ENCODE measurements at regions not wholly inside any gene's neighbourhood (a gene's known extent, or its start where the extent isn't known, plus 50 kb on each side); places are given as distances from the start of the nearest gene placed in this dataset.

DNA sequence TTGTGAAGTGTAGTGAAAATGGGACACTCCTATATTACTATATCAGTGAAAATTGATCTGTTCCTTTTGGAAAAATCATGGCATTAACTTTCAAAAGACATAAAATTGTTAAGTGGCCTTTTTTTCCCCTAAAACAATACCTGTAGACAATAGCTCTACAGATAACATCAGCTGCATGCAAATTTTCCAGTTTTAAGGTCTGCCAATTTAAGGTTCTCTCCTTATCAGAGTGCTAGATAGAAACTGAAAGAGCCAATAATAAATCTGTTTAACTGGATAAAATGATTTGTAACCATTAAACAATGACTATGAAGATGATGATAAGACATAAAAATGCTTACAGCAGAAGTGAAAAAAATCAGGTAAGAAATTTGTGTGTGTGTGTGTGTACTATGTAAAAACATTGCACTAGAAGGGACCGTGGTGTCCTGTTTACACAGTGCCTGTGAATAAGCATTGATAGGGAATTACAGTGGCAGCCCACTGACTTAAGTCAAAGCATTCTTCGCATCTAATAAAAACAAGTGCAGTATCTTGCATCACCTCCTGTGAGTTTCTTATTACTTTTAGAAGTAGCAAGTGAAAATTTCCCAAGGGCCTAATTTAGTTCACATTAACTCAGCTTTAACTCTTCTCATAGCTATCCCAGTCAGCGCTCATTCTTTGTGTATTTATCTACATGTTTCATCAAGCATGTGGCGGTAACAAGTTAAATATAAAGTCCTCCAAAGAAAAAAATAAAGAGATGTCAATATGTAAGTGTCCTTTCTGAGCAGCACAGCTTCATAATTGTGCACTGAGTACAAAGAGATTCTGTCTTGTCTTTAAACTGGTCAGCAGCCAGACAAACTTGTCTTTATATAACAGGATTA, 261.9 kb downstream of the ARL4A start:
- no peak for DNase-seq

DNA sequence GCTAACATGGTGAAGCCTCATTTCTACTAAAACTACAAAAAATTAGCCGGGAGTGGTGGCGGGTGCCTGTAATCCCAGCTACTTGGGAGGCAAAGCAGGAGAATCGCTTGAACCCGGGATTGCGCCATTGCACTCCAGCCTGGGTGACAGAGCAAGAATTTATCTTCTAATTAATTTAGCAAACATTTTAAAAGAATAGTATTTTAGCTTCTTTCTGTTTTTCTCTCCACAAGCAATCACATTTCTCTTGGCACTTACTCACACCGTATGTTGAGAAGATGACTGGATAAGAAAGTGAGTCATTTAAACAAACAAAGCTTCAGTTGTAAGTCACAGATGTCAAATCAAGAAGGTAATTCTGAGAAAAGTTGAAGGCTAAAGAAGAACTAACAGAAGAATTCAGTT, 264.0 kb downstream of the ARL4A start:
- no peak for DNase-seq

DNA sequence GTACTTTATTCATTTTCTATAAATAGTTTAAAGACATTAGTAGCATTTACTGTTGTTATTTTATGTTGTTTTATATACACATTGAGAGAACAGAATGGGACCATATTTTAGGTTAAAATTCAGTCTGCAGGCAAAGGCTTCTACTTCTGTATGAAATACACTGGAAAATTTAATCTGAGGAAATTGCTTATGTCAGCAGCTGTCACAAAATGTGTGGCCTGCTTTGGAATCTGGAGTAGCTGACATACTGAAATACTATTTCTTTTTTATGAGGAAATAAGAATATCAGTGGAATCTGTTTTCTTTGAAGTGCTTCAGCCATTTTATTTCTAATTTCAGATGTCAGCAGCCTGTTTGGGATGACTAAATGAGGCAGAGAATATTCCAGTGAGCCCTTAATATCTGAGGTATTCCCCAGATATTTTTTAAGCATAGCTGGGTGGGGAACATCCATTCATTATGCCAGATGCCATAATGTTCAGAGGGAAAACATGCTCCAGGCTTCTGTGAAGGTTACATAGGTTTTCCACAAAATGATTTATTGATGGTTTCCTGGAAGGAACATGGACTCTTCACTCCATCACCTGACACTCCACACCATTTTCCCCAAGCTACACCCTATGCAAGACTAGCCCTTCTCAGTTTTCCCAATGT, 267.1 kb downstream of the ARL4A start:
- DNase-seq, result no peak

DNA sequence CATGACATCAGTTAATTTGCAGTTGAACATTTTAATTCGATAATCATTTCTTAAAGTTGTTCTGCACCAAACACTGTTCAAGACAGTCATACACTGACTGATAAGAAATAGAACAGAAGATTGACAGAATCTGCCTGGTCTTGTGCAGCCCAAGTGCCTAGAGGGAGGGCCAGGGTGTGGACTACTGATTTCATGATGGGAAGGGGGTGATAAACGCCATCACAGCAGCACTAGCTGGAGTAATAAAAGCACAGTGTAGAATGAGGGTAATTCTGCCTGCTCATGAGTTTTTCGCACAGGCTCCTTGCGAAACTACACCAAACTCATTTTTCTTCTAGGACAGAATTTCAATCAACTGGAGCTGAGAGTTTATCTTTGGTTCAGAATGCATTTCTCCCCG, 270.1 kb downstream of the ARL4A start:
- DNase-seq, result no peak

DNA sequence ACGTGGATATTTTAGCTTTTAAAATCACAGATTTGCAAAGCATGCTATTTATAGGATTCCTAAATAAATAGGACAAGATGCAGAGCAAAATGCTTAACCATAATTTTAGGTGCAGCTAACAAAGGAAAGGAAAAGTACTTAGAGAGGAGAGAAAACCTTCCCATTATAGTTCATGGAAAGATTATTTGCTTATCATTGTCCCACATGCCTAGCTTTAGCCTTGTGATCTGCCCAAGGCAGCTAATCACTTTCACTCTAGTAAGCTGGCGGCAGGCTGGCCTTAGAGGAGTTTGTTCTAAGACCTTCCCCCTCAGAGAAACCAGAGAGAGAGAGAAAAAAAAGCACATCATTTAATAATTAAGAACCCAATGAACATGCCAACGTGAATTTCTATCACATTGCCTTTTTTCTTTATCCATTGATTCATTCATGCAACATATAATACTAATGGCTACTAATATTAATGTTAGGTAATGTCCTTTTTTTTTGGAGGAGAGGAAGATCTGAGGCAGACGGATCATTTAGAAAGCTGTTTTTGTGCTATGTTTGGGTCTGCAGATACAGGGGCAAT, 274.6 kb downstream of the ARL4A start:
- no peak for DNase-seq

DNA sequence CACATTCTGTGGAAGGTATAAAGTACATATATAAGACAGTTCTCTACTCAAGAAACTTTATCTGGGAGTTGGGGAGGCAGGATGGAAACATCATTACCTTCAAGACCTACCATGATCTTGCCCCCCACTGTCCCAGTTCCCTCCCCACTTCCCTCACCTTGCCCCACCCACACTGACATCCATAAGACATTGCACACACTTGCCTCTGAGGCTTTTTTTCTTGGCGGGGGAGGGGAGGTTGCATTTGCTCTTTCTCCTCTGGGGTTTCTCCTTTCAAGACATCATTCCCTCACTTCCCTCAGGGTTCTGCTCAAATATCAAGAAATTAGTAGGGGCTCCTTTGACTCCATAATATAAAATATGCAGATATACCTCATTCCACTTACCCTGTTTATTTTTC, 276.0 kb downstream of the ARL4A start:
- DNase-seq, result no peak

DNA sequence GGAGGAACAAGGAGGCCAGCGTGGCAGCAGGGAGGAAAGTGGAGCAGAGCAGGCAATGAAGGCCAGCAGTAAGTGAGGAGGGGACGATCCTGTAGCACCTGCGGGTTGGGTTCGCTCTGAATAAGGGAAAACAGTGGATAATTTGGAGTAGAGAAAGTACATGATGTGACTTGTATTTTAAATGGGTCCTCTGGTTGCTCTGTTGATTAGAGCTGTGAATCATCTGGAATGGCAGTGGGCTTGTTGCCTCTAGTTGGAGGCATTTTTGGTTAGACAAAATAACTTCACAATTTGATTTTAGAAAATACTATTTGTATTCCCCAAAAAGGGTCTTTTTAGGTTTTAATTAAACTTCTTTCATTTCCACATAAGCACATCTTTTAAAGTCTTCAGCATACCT, 277.4 kb downstream of the ARL4A start:
- no peak for DNase-seq

DNA sequence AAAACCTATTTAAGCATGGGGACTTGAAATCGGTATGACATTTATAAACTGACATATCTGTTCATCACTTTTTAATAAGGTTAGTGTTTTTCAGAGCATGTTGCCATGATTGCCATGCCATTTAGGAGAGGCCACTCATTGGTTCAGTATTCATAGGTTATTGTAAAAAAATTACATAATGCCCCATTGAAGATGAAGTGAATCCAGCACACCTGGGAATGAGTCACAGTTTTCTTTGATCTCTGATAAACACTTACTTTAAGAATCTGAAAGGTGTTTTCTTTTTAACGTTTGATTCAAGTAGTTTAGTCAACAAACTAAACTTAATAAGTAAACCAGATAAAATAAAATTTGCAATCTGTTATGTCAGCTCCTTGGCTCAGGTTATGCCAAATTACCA, 278.3 kb downstream of the ARL4A start:
- DNase-seq, result no peak

DNA sequence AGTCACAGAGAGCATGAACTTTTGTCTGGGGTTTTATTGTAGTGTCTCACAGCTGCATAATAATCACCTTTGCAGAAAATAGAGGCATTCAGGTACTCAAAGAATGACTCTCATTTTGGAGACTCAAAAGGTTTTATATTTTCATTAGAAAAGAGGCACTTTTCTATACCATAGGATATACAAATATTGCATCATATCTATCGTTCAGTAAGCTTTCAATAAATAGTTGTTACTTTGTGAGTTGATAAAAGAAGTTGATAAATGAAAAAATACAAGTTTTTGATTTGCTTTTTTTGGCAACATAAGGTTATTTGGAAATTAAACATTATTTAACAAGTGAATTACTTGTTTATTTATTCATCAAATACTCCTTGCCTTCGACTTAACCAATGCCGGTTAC, 279.9 kb downstream of the ARL4A start:
- DNase-seq, result no peak

DNA sequence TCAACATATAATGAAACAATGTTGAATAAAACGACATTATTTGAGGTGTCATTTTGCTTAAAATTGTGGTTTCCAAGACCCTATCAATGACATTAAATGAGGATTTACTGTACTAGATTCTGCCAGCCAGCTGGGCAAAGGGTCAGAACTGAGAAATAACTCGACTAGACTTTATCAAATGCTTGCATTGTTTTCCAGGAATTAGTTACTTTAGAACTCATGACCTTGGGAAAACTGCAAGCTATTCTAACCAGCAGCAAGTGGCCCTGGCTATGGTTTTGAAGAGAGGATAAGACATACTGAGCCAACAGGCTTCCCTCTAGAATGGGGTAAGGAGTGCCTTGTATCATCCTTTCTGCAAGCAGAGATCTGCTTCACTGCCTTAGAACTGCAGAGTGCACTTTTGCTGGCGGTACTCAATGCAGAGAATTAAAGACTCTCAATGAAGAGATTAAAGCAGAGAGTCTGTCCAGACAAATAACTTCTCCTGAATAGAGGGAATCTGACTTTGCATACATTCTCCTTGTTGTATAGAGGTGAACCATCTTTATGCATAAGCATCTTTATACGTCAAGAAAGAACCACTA, 281.5 kb downstream of the ARL4A start:
- DNase-seq, result no peak

DNA sequence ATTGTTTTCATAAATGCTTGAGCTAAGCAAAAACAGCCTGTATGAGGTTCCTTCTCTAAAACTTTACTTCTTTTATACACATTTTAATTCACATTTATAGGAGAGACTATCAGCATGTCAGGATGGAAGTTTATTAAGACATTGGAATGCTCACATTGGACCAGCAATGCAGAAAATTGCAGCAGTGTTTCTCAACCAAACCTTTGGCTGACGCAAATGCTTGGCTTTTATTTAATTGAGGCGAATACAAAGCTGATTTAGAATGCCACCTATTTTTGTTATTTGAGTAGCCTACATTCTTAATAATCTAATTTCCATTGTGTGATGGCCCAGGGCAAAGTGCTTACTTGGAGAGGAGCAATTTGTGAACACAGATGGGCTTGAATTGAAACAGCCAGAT, 283.2 kb downstream of the ARL4A start:
- DNase-seq, result no peak

DNA sequence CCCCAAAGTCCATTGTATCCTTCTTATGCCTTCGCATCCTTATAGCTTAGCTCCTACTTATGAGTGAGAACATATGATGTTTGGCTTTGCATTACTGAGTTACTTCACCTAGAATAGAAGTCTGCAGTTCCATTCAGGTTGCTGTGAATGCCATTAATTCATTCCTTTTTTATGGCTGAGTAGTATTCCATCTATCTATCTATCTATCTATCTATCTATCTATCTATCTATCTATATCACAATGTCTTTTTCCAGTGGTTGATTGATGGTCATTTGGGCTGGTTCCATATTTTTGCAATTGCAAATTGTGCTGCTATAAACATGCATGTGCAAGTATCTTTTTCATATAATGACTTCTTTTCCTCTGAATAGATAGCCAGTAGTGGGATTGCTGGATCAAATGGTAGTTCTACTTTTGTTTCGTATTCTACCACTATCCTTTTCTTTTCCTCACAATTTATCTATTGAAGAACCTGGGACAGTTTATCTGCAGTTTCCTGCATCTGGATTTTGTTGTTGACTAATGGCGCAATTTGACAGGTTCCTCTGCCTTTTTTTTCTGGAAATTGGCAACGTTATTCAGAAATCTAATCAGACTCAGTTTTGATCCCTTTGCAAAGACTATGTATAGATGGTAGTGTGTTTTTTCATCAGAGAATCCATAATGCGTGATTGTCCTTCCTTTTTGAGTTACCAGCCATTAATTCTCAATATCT, 287.2 kb downstream of the ARL4A start:
- DNase-seq, result no peak

DNA sequence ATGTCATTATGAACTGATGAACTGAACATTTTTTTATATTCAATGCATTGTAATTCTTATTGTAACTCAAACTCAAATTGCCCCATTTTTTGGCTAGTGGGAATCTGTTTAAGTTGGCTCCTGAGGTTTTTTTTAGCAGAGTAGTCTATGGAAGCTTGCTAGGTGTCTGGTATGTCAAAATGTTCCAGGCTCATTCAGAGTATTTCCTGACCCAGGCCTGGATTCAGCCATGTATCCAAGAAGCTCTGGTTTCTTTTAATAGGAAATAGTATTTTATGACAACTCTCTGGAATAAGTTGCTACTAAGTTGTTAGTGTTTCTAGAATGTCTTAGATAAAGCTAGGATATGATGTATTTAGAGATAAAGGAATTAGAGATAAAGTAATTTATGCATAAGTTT, 288.0 kb downstream of the ARL4A start:
- no peak for DNase-seq

DNA sequence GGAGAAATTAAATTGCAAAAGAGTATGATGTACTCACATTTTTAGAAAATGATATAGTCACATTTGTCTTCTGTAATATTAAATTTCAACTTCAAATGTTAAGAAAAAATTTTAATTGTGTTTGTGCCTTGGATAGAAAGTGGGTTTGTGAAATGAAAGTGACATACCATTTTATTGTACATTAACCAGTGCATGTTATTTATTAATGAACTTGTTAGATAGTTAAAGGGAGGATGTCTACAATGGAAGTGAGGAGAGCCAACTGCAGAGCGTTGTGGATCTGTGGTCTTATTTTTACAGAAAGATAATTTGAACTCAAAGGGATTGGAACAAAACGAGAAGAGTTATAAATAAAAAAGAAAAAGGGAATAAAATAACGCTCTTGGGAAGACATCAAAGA, 291.7 kb downstream of the ARL4A start:
- no peak for DNase-seq

DNA sequence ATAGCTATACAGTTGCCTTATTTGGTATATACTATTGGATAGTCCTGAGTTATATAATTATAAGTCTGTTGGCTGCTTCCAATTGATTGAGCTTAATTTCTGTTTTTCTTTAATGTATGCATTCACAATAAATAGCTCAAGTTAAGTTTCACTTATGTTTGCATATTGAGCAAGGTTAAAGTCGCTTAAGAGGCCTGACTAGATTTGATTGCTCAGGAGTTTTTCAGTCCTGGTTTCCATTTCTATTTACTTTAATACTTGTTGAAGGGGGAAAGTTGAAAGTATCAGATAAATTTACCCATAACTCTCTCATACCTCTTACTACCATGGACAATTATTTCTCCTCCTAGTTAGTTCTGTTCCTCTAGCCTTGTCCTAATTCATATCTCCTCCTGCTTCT, 294.7 kb downstream of the ARL4A start:
- DNase-seq, result no peak

DNA sequence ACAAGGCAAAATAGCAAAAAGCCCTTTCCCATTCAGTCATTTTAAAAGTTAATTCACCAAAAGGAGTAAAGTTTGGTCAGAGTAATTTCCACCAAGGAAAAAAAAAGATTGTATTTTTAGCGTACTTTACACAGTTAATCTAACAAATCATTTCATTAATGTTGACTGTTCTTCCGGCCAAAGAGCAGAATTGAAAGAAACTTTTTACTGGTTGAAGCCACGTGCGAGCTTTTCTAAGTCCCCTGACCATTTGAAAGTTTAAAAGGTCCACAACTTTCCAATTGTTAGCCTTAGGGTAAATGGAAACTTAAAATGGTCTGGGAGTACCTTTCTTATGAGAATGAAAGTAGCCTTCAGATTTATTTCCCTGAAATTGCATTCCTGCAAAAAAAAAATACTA, 296.7 kb downstream of the ARL4A start:
- no peak for DNase-seq

DNA sequence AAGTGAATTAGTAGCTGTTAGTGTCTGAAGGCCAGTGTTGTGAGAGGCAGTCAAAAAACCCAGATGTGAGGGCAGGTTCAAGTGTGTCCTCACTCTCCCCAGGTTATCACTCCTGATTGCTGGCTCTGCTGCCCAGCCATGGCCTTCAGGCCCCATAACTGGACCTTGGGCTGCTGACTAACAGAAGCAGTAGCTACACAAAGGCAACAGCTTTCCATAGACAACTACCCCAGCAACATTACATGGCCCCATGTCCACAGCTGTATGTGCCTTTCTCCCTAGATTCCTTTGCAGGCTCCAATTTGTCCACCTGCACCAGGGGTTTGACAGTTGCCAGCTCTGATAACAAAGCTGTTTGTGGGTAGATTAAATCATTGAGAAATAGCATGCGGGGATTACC, 297.8 kb downstream of the ARL4A start:
- no peak for DNase-seq

DNA sequence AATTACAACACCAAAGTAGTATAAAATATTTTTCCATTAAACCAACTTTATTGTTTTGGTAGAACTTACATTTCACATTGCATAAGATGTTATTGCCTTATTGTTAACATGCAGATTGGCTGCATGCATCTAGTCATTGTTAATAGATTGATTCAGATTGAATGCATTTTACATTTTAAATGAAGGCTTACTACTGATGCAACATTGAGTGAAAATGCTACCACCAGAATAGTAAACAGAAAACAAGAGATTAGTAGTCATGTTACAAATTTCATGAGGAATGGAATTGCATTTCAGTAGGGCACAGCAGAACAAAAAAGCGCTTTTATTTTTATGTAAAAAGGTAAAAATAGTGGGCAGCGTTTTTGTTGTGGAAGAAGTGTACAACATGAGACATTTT, 298.3 kb downstream of the ARL4A start:
- no peak for DNase-seq

DNA sequence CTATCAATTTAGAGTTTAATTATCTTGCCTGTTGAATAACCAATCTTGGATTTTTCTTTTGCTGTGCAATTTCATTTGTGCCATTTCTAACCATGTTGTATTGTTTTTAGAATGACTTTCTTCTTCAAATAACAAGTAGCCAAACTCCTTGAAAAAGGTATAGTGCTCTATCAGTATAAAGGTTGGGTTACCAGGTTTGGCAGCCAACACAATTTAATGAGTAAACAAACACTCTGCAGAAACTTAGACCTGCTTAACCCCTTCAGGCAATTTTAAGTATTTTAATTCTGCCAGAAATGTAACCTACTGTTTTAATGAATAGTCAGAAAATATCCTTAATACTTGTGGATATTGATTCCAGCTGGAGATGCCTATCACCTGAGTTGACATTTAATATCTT, 299.8 kb downstream of the ARL4A start:
- DNase-seq, result no peak

DNA sequence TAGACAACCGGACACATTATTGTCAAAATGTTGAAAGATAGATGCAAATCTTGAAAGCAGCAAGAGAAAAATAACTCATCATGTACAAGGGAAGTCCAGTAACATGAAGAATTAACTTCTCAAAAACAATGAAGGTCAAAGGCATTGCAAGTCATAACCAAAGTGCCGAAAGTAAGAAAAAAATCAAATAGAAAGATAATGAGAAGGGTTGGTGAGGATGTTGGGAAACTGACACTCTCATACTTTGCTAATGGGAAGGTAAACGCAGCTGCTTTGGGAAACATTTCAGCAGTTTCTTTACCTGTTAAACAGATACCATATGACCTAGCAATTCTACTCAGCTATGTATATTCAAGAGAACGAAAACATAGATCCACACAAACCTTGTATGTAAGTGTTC, 303.0 kb downstream of the ARL4A start:
- DNase-seq, result no peak

DNA sequence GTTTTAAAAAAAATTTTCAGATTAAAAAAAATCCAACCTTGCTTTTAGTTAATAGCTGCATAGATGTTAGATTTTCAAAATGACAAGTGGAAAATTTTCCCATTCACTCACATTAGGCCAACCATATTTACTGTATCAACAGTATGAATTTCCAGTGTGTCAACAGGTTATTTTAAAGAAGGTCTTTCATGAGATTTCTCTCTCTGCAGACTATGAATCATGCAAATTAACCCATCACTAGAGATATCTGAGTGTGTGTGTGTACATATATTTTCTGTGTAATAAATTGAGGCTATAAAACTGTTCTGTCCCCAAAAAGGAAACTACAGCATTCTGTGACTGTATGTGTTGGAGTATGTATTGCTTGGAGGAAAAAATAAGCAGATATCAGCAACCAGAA, 305.6 kb downstream of the ARL4A start:
- no peak for DNase-seq

DNA sequence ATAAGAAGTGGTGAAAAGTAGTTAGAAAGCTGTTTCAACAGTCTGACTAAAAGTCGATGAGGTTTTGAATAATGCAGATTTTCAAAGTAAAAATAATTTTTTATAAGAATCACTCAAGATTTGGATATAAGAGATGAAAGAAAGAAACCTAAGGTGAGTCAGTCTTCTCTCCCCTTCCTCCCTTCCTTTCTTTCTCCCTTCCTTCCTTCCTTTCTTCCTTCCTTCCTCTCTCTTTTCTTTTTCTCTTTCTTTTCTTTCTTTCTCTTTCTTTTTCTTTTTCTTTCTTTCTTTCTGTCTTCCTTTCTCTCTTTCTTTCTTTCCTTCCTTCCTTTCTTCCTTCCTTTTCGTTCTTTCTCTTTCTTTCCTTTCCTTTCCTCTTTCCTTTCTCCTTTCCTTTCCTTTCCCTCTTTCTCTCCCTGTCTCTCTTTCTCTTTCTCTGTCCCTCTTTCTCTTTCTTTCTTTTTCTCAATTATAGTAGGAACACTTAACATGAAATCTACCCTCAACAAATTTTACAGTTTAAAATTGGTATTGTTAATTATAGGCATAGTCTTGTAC, 308.6 kb downstream of the ARL4A start:
- no peak for DNase-seq

DNA sequence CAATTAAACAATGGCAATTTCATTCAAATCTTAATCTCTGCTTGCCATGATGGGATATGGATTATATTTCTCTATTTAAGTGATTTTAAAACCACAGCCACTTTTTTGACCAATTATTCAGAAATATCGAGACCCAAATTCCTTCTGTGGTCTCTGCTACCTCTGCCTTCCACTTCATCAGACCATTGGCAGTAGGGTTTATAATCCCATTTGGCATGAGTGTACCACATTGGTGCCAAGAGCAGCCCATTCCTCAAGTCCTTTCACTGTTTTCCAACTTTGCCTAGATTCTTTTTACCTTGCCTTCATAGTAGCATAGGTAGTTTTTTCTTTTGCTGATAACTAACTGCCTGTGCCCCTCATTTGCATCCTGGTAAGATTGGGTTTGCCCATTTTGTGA, 319.9 kb downstream of the ARL4A start:
- DNase-seq, result no peak
